ENCODE measurements at regions not wholly inside any gene's neighbourhood (a gene's known extent, or its start where the extent isn't known, plus 50 kb on each side); places are given as distances from the start of the nearest gene placed in this dataset.

GRCh38 chr1:182280504-182280900, 111.1 kb downstream of the GLUL start:
- no peak overlapping the region for H3K27ac ChIP-seq (ENCODE audit: low read length in 2 of 2)
- H3K9me3 ChIP-seq (ENCODE audit: control extremely low read depth in 1 of 3, control insufficient read depth in 2 of 3, insufficient read depth in 1 of 3, low read length in 2 of 3), result no peaks in the 10 kb centered on the region
- H2AFZ ChIP-seq (ENCODE audit: insufficient read depth, low read depth, low read length, poor library complexity, severe bottlenecking), result no peak overlapping the region
- H3K27me3 ChIP-seq (replicated peaks in 1 of 4; ENCODE audit: control extremely low read depth in 1 of 4, control insufficient read depth in 3 of 4, insufficient read depth in 4 of 4, low read length in 3 of 4), result no peaks in the 10 kb centered on the region
- POLR2A ChIA-PET, result no interaction called here
- Mint-ChIP-seq H3K27ac (no peak overlapping the region), H3K9me3 (ENCODE audit: insufficient read depth) (no peaks in the 10 kb centered on the region), H3K27me3 (peaks cover 13% of the 10 kb centered on the region), H3K4me1 (no peaks in the 10 kb centered on the region), H3K4me3 (no peak overlapping the region)
- WGBS (ENCODE audit: insufficient coverage), result 100% methylated on average over 1 of the region's 2 CpGs
- DNase-seq, result no peak
- no peak overlapping the region for H3K4me2 ChIP-seq (replicated peaks; ENCODE audit: low read depth, low read length, poor library complexity, severe bottlenecking)
- intact Hi-C loops (cut with micrococcal nuclease), result no loop called here
- H3K4me3 ChIP-seq (ENCODE audit: control extremely low read depth in 1 of 5, extremely low read depth in 1 of 5, insufficient read depth in 1 of 5, low read depth in 2 of 5, low read length in 4 of 5), result no peak overlapping the region
- CTCF ChIA-PET, result no interaction called here
- no peak overlapping the region for H3K9ac ChIP-seq (ENCODE audit: low read length)
- TF ChIP-seq, protein P1, sequence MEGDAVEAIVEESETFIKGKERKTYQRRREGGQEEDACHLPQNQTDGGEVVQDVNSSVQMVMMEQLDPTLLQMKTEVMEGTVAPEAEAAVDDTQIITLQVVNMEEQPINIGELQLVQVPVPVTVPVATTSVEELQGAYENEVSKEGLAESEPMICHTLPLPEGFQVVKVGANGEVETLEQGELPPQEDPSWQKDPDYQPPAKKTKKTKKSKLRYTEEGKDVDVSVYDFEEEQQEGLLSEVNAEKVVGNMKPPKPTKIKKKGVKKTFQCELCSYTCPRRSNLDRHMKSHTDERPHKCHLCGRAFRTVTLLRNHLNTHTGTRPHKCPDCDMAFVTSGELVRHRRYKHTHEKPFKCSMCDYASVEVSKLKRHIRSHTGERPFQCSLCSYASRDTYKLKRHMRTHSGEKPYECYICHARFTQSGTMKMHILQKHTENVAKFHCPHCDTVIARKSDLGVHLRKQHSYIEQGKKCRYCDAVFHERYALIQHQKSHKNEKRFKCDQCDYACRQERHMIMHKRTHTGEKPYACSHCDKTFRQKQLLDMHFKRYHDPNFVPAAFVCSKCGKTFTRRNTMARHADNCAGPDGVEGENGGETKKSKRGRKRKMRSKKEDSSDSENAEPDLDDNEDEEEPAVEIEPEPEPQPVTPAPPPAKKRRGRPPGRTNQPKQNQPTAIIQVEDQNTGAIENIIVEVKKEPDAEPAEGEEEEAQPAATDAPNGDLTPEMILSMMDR (IDR thresholded peaks at IDR 0.05), result no peak
- TF ChIP-seq EZH2 (IDR thresholded peaks at IDR 0.05; ENCODE audit: borderline replicate concordance, insufficient read depth, low read depth, low read length, poor library complexity, severe bottlenecking), result no peak
- H4K20me1 ChIP-seq (ENCODE audit: control insufficient read depth, insufficient read depth, low read length, poor library complexity, severe bottlenecking), result no peaks in the 10 kb centered on the region
- H3K36me3 ChIP-seq (replicated peaks in 1 of 2; ENCODE audit: control extremely low read depth in 1 of 2, control insufficient read depth in 1 of 2, extremely low read depth in 1 of 2, insufficient read depth in 2 of 2, low read length in 1 of 2), result no peaks in the 10 kb centered on the region
- no peaks in the 10 kb centered on the region for H3K4me1 ChIP-seq (ENCODE audit: control insufficient read depth in 2 of 2, insufficient read depth in 2 of 2, low read length in 2 of 2)
- no peaks in the 10 kb centered on the region for H3K79me2 ChIP-seq (ENCODE audit: control insufficient read depth, insufficient read depth, low read length)
- ATAC-seq (ENCODE audit: low read depth), result no peak

DNA sequence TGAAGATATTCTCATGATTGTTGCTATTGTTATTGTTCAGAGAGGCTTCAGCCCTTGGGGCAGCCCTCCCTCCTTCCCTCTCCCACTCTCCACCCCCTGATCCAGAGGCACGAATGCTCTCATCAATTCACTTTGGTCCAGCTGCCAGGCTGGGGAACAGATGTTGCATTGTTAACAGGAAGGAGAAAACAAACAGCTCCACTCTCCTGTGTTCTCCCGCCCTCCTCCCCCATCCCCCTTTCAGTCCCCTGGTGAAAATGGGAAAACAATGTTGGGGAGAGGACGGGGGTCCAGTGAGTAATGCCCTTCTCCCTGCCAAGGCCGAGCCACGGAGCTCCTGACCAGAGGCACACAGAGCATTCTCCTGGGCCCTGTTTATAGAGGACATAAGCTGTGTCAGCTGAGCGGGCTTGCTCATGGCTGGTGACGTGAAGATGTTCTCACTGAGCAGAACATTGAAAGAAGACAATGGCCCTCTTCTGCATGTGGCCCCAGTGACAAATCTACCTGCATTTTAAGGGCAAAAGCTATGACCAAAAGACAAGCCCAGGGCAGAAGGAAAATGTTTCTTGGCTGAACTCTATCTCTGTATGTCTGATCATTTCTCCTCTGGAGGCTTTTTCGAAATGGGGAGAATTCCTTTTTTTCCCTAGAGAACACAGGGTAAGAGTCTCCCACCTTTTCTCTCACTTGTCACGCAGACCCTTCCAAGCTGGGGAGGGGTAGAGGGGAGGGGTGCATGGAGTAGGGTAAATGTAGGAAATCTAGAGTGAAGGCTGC, 111.7 kb downstream of the GLUL start:
- no peak for DNase-seq
- H3K9ac ChIP-seq (ENCODE audit: low read length), result no peak overlapping the region
- Mint-ChIP-seq H3K4me1 (no peaks in the 10 kb centered on the region), H3K27me3 (peaks cover 13% of the 10 kb centered on the region), H3K9me3 (ENCODE audit: insufficient read depth) (no peaks in the 10 kb centered on the region), H3K4me3 (no peak overlapping the region), H3K27ac (no peak overlapping the region)
- H3K79me2 ChIP-seq (ENCODE audit: control insufficient read depth, insufficient read depth, low read length), result no peaks in the 10 kb centered on the region
- H3K4me2 ChIP-seq (replicated peaks; ENCODE audit: low read depth, low read length, poor library complexity, severe bottlenecking), result no peak overlapping the region
- ATAC-seq (ENCODE audit: low read depth), result no peak
- H3K4me1 ChIP-seq (ENCODE audit: control insufficient read depth in 2 of 2, insufficient read depth in 2 of 2, low read length in 2 of 2), result no peaks in the 10 kb centered on the region
- no peaks in the 10 kb centered on the region for H3K27me3 ChIP-seq (replicated peaks in 1 of 4; ENCODE audit: control extremely low read depth in 1 of 4, control insufficient read depth in 3 of 4, insufficient read depth in 4 of 4, low read length in 3 of 4)
- ChIA-PET POLR2A (no interaction called here), CTCF (no interaction called here)
- H3K9me3 ChIP-seq (ENCODE audit: control extremely low read depth in 1 of 3, control insufficient read depth in 2 of 3, insufficient read depth in 1 of 3, low read length in 2 of 3), result no peaks in the 10 kb centered on the region
- no peak overlapping the region for H2AFZ ChIP-seq (ENCODE audit: insufficient read depth, low read depth, low read length, poor library complexity, severe bottlenecking)
- no peaks in the 10 kb centered on the region for H4K20me1 ChIP-seq (ENCODE audit: control insufficient read depth, insufficient read depth, low read length, poor library complexity, severe bottlenecking)
- no peaks in the 10 kb centered on the region for H3K36me3 ChIP-seq (replicated peaks in 1 of 2; ENCODE audit: control extremely low read depth in 1 of 2, control insufficient read depth in 1 of 2, extremely low read depth in 1 of 2, insufficient read depth in 2 of 2, low read length in 1 of 2)
- TF ChIP-seq, protein P1 (IDR thresholded peaks at IDR 0.05), result no peak
- no peak for TF ChIP-seq EZH2 (IDR thresholded peaks at IDR 0.05; ENCODE audit: borderline replicate concordance, insufficient read depth, low read depth, low read length, poor library complexity, severe bottlenecking)
- intact Hi-C loops (cut with micrococcal nuclease), result no loop called here
- WGBS (ENCODE audit: insufficient coverage), result 100% methylated on average over 3 of the region's 9 CpGs
- no peak overlapping the region for H3K27ac ChIP-seq (ENCODE audit: low read length in 2 of 2)
- H3K4me3 ChIP-seq (ENCODE audit: control extremely low read depth in 1 of 5, extremely low read depth in 1 of 5, insufficient read depth in 1 of 5, low read depth in 2 of 5, low read length in 4 of 5), result no peak overlapping the region

Data from B cell (primary cell).